Calu3 (cell line): ENCODE measurements at regions not wholly inside any gene's neighbourhood (a gene's known extent, or its start where the extent isn't known, plus 50 kb on each side); places are given as distances from the start of the nearest gene placed in this dataset.
A peak's percentile ranks its signal among the peaks of the same experiment; 100 is the strongest.

Experiments used
- BruUV-seq: library from RNA; stranded (reverse); fragments of 400-500 nt; replicated peaks from 2 replicates; lab custom pipeline; 2021; lab: Mats Ljungman, UMichigan
- CTCF ChIA-PET: fragments of 300-600 bp; sonication (Branson Sonifier 250); formaldehyde crosslinking; loops from one replicate; lab custom pipeline; 2022; ENCODE audit warnings: antibody characterized with exemption; lab: Charles Lee
- DNase-seq: peaks from one replicate; pipeline ENCODE4 v3.0.0; 2022
- H3K27ac Mint-ChIP-seq: one replicate; pipeline ENCODE4 v1.8.0; 2022; ENCODE audit warnings: mixed read lengths; ENCODE audit not compliant: unreplicated experiment
- H3K27me3 Mint-ChIP-seq: one replicate; pipeline ENCODE4 v1.8.0; 2022; ENCODE audit warnings: mixed read lengths; ENCODE audit not compliant: unreplicated experiment
- H3K36me3 Mint-ChIP-seq: one replicate; pipeline ENCODE4 v1.8.0; 2022; ENCODE audit warnings: mild to moderate bottlenecking, moderate library complexity, mixed read lengths; ENCODE audit not compliant: insufficient read depth, unreplicated experiment
- H3K4me1 Mint-ChIP-seq: one replicate; pipeline ENCODE4 v1.8.0; 2022; ENCODE audit warnings: mild to moderate bottlenecking, low read depth, mixed read lengths; ENCODE audit not compliant: unreplicated experiment
- H3K4me3 Mint-ChIP-seq: one replicate; pipeline ENCODE4 v1.8.0; 2022; ENCODE audit warnings: mild to moderate bottlenecking, low read depth, moderate library complexity, mixed read lengths; ENCODE audit not compliant: unreplicated experiment
- H3K9me3 Mint-ChIP-seq: one replicate; pipeline ENCODE4 v1.8.0; 2022; ENCODE audit warnings: low read depth, mixed read lengths; ENCODE audit not compliant: unreplicated experiment
- CTCF ChIP-seq: fragments of 200-600 bp; IDR thresholded peaks from one replicate; pipeline ENCODE4 v1.8.0; 2022; ENCODE audit warnings: antibody characterized with exemption; ENCODE audit not compliant: unreplicated experiment
- intact Hi-C: fragments of 100-400 bp; cut with micrococcal nuclease; formaldehyde crosslinking; loops from one replicate; pipeline ENCODE4 v1.10.0; 2022; ENCODE audit not compliant: unreplicated experiment

- BruUV-seq, result no TSS peak
- CTCF ChIA-PET, result interaction anchor here (1.3 kb wide), 1 partner anchor 12 kb away, joined by 3 read pairs; no protein-coding TSS in a partner anchor
- no peak for TF ChIP-seq CTCF
- peaks cover 10% of the 10 kb centered on the region for H3K4me1 Mint-ChIP-seq
- intact Hi-C loops, result no loop called here
- DNase-seq, result no peak
- no peaks in the 10 kb centered on the region for H3K27me3 Mint-ChIP-seq
- no peak overlapping the region for H3K4me3 Mint-ChIP-seq
- no peaks in the 10 kb centered on the region for H3K9me3 Mint-ChIP-seq
- H3K27ac Mint-ChIP-seq, result peak overlapping the region; percentile 75
- H3K36me3 Mint-ChIP-seq, result no peaks in the 10 kb centered on the region
Observed at GRCh38 chr1:68358439-68358838, 91.3 kb downstream of the RPE65 start.

- Mint-ChIP-seq H3K4me1 (peaks cover 10% of the 10 kb centered on the region), H3K27ac (no peak overlapping the region), H3K9me3 (no peaks in the 10 kb centered on the region), H3K27me3 (no peaks in the 10 kb centered on the region), H3K4me3 (no peak overlapping the region), H3K36me3 (no peaks in the 10 kb centered on the region)
- no TSS peak for BruUV-seq
- CTCF ChIA-PET, result interaction anchor here (0.9 to 1.0 kb wide), 3 partner anchors 19 to 87 kb away, joined by 3 read pairs; no protein-coding TSS in a partner anchor
- intact Hi-C loops, result no loop called here
- no peak for DNase-seq
- TF ChIP-seq CTCF, result no peak
Observed at GRCh38 chr1:68355614-68356013, 94.1 kb downstream of the RPE65 start.

GRCh38 chr1:68352202-68352601, 97.6 kb downstream of the RPE65 start:
- no peaks in the 10 kb centered on the region for H3K27me3 Mint-ChIP-seq
- intact Hi-C loops, result loop anchor here (1.0 kb wide), 1 partner anchor 560 kb away; no protein-coding TSS in a partner anchor

GRCh38 chr1:68347415-68347814, 102.3 kb downstream of the RPE65 start:
- no peak for TF ChIP-seq CTCF
- peaks cover 12% of the 10 kb centered on the region for H3K4me1 Mint-ChIP-seq
- no peak overlapping the region for H3K4me3 Mint-ChIP-seq
- BruUV-seq, result no TSS peak
- no peaks in the 10 kb centered on the region for H3K36me3 Mint-ChIP-seq
- no peak overlapping the region for H3K27ac Mint-ChIP-seq
- no peak for DNase-seq
- CTCF ChIA-PET, result no interaction called here
- H3K27me3 Mint-ChIP-seq, result no peaks in the 10 kb centered on the region
- intact Hi-C loops, result no loop called here
- no peaks in the 10 kb centered on the region for H3K9me3 Mint-ChIP-seq

More at GRCh38 chr1:68352202-68352601, 97.6 kb downstream of the RPE65 start:
- TF ChIP-seq CTCF, result no peak
- CTCF ChIA-PET, result no interaction called here
- H3K9me3 Mint-ChIP-seq, result no peaks in the 10 kb centered on the region
- no peaks in the 10 kb centered on the region for H3K36me3 Mint-ChIP-seq
- no peak for DNase-seq
- no peak overlapping the region for H3K27ac Mint-ChIP-seq
- no TSS peak for BruUV-seq
- no peak overlapping the region for H3K4me3 Mint-ChIP-seq
- H3K4me1 Mint-ChIP-seq, result no peaks in the 10 kb centered on the region
